Erythroblast (primary cell): ENCODE measurements at regions not wholly inside any gene's neighbourhood (a gene's known extent, or its start where the extent isn't known, plus 50 kb on each side); places are given as distances from the start of the nearest gene placed in this dataset.

Experiments
- GATA1 ChIP-seq: IDR thresholded peaks from 2 replicates; pipeline ENCODE4 v1.6.1; 2011; ENCODE audit warnings: low read depth, mild to moderate bottlenecking, control low read depth, low read length, moderate library complexity
- POLR2A ChIP-seq: IDR thresholded peaks from 2 replicates; pipeline ENCODE4 v1.6.1; 2011; ENCODE audit warnings: mild to moderate bottlenecking, low read length

DNA sequence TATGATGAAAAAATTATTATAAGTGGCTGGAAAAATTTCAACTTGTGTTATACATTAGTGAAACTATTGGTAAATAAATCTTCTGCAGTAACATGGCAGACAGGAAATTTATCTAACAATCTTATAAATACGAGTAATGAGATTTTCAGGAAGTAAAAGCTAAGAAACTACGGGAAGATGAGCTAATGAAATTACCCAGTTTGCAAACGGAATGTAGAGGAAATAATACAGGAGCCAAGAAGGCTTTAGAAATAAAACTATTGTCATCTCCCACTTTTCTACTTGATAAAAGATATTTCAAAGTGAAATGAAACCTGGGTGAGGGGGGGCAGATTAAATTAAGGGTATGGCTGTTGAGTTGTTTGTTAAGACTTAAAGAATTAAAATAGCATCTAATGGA is 332.5 kb upstream of the SORCS1 start:
- TF ChIP-seq POLR2A (no peak), GATA1 (no peak)
